Activated CD8-positive, alpha-beta T cell treated with anti-CD3 and anti-CD28 coated beads for 36 hours (primary cell): ENCODE measurements at regions not wholly inside any gene's neighbourhood (a gene's known extent, or its start where the extent isn't known, plus 50 kb on each side); places are given as distances from the start of the nearest gene placed in this dataset.

Experiments used
- ATAC-seq: fragments of 200-7000 bp; cut with Tn5 transposase; one replicate; pipeline ENCODE4 v1.10.0; 2021; ENCODE audit warnings: mild to moderate bottlenecking, moderate library complexity
- CTCF ChIA-PET: fragments of 350-600 bp; sonication (Branson Sonifier 250); formaldehyde crosslinking; loops from one replicate; lab custom pipeline; 2021; ENCODE audit warnings: antibody characterized with exemption; lab: Charles Lee
- POLR2A ChIA-PET: fragments of 350-600 bp; sonication (Branson Sonifier 250); formaldehyde crosslinking; loops from one replicate; lab custom pipeline; 2021; ENCODE audit warnings: antibody characterized with exemption; lab: Charles Lee
- DNase-seq: peaks from one replicate; pipeline ENCODE4 v3.0.0-alpha.2; 2020
- H3K27ac Mint-ChIP-seq: one replicate; pipeline ENCODE4 v1.8.0; 2021; ENCODE audit warnings: mild to moderate bottlenecking, mixed read lengths
- H3K27me3 Mint-ChIP-seq: one replicate; pipeline ENCODE4 v1.8.0; 2021; ENCODE audit warnings: mixed read lengths
- H3K36me3 Mint-ChIP-seq: one replicate; pipeline ENCODE4 v1.8.0; 2021; ENCODE audit warnings: low read depth, mixed read lengths
- H3K4me1 Mint-ChIP-seq: one replicate; pipeline ENCODE4 v1.8.0; 2021; ENCODE audit warnings: low read depth, mixed read lengths
- H3K4me3 Mint-ChIP-seq: one replicate; pipeline ENCODE4 v1.8.0; 2021; ENCODE audit warnings: mild to moderate bottlenecking, moderate library complexity, mixed read lengths
- H3K9me3 Mint-ChIP-seq: one replicate; pipeline ENCODE4 v1.8.0; 2021; ENCODE audit warnings: mixed read lengths
- CTCF ChIP-seq: fragments of 200-600 bp; IDR thresholded peaks from one replicate; pipeline ENCODE4 v1.8.0; 2022; ENCODE audit warnings: antibody characterized with exemption, mild to moderate bottlenecking
- intact Hi-C: fragments of 100-400 bp; cut with micrococcal nuclease; formaldehyde crosslinking; loops from one replicate; pipeline ENCODE4 v1.10.0; 2022

- no peaks in the 10 kb centered on the region for H3K36me3 Mint-ChIP-seq
Observed at GRCh38 chr16:76797457-76797856, 393.5 kb upstream of the MON1B start.

GRCh38 chr16:76800196-76800595 is 390.8 kb upstream of the MON1B start:
- H3K27me3 Mint-ChIP-seq, result peaks cover 2% of the 10 kb centered on the region

More at GRCh38 chr16:76797457-76797856, 393.5 kb upstream of the MON1B start:
- no peak overlapping the region for H3K4me3 Mint-ChIP-seq
- H3K27me3 Mint-ChIP-seq, result peaks cover 2% of the 10 kb centered on the region
- ChIA-PET CTCF (no interaction called here), POLR2A (no interaction called here)
- intact Hi-C loops, result no loop called here
- ATAC-seq (no peak), DNase-seq (no peak)
- no peak for TF ChIP-seq CTCF
- no peaks in the 10 kb centered on the region for H3K4me1 Mint-ChIP-seq
- no peak overlapping the region for H3K27ac Mint-ChIP-seq
- H3K9me3 Mint-ChIP-seq, result peaks cover 6% of the 10 kb centered on the region

GRCh38 chr16:76801357-76801756 is 389.6 kb upstream of the MON1B start:
- DNase-seq (no peak), ATAC-seq (no peak)
- ChIA-PET CTCF (no interaction called here), POLR2A (no interaction called here)
- Mint-ChIP-seq H3K27me3 (peaks cover 2% of the 10 kb centered on the region), H3K4me1 (peaks cover 4% of the 10 kb centered on the region), H3K4me3 (no peak overlapping the region), H3K9me3 (peaks cover 10% of the 10 kb centered on the region), H3K36me3 (no peaks in the 10 kb centered on the region), H3K27ac (no peak overlapping the region)
- TF ChIP-seq CTCF, result no peak
- intact Hi-C loops, result no loop called here

More at GRCh38 chr16:76800196-76800595, 390.8 kb upstream of the MON1B start:
- TF ChIP-seq CTCF, result no peak
- H3K27ac Mint-ChIP-seq, result no peak overlapping the region
- H3K4me1 Mint-ChIP-seq, result peaks cover 2% of the 10 kb centered on the region
- ChIA-PET POLR2A (no interaction called here), CTCF (no interaction called here)
- DNase-seq (no peak), ATAC-seq (no peak)
- intact Hi-C loops, result no loop called here
- no peaks in the 10 kb centered on the region for H3K36me3 Mint-ChIP-seq
- H3K9me3 Mint-ChIP-seq, result peaks cover 12% of the 10 kb centered on the region
- no peak overlapping the region for H3K4me3 Mint-ChIP-seq

GRCh38 chr16:76816475-76816874 is 374.5 kb upstream of the MON1B start:
- intact Hi-C loops, result no loop called here
- CTCF ChIA-PET, result no interaction called here
- ATAC-seq (no peak), DNase-seq (no peak)
- Mint-ChIP-seq H3K27me3 (no peaks in the 10 kb centered on the region), H3K27ac (no peak overlapping the region), H3K4me3 (no peak overlapping the region), H3K9me3 (no peaks in the 10 kb centered on the region), H3K4me1 (no peaks in the 10 kb centered on the region), H3K36me3 (no peaks in the 10 kb centered on the region)
- POLR2A ChIA-PET, result no interaction called here
- no peak for TF ChIP-seq CTCF

GRCh38 chr16:76818606-76819181 is 372.3 kb upstream of the MON1B start:
- H3K27me3 Mint-ChIP-seq, result no peaks in the 10 kb centered on the region
- no peaks in the 10 kb centered on the region for H3K4me1 Mint-ChIP-seq
- ChIA-PET CTCF (no interaction called here), POLR2A (no interaction called here)
- peaks cover 1% of the 10 kb centered on the region for H3K9me3 Mint-ChIP-seq
- no peaks in the 10 kb centered on the region for H3K36me3 Mint-ChIP-seq
- H3K4me3 Mint-ChIP-seq, result no peak overlapping the region
- no peak for TF ChIP-seq CTCF
- intact Hi-C loops, result no loop called here
- no peak for DNase-seq
- ATAC-seq, result no peak
- no peak overlapping the region for H3K27ac Mint-ChIP-seq
